ENCODE measurements at regions not wholly inside any gene's neighbourhood (a gene's known extent, or its start where the extent isn't known, plus 50 kb on each side); places are given as distances from the start of the nearest gene placed in this dataset.

DNA sequence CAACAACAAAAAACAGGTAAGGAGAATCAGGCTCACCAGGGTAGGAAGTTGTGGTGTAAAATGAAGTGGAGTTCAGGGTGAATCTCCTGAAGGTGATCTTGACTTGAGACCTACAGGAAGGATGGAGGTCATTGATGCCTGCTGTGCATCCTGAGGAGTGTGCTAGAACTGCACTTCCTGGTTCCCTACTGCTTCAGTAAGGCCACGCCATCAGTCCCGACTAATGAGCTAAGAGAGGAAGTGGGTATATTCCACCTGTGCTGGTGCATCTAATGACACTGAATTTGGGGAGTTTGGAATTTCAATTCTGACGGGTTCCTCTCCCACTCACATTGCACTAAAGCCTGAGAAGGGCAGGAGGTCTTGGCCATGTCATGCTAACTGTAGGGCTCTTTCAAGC lies 349.3 kb upstream of the SLC14A2 start:
- no peak for TF ChIP-seq CTCF (IDR thresholded peaks at IDR 0.05)
- no peak for TF ChIP-seq YY1 (IDR thresholded peaks at IDR 0.05; ENCODE audit: low read depth)
- TF ChIP-seq NRF1 (IDR thresholded peaks at IDR 0.05; ENCODE audit: low read depth, low read length), result no peak
- no peak for TF ChIP-seq RCOR1 (IDR thresholded peaks at IDR 0.05; ENCODE audit: low read length)
- TF ChIP-seq EP300 (IDR thresholded peaks at IDR 0.05; ENCODE audit: borderline replicate concordance in 1 of 2, low read depth in 1 of 2, low read length in 1 of 2), result no peak
- TF ChIP-seq, protein P1, sequence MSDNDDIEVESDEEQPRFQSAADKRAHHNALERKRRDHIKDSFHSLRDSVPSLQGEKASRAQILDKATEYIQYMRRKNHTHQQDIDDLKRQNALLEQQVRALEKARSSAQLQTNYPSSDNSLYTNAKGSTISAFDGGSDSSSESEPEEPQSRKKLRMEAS (IDR thresholded peaks at IDR 0.05; ENCODE audit: low read depth), result no peak
- TF ChIP-seq, protein P2, sequence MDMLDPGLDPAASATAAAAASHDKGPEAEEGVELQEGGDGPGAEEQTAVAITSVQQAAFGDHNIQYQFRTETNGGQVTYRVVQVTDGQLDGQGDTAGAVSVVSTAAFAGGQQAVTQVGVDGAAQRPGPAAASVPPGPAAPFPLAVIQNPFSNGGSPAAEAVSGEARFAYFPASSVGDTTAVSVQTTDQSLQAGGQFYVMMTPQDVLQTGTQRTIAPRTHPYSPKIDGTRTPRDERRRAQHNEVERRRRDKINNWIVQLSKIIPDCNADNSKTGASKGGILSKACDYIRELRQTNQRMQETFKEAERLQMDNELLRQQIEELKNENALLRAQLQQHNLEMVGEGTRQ (IDR thresholded peaks at IDR 0.05; ENCODE audit: borderline replicate concordance, low read depth, low read length), result no peak

Data from SK-N-SH (cell line).